ENCODE measurements at regions not wholly inside any gene's neighbourhood (a gene's known extent, or its start where the extent isn't known, plus 50 kb on each side); places are given as distances from the start of the nearest gene placed in this dataset.

- H3K36me3 ChIP-seq (ENCODE audit: low read depth): no peaks in the 10 kb centered on the region
- no peaks in the 10 kb centered on the region for H3K9me3 ChIP-seq (ENCODE audit: severe bottlenecking)
- H3K27me3 ChIP-seq (ENCODE audit: insufficient read depth, poor library complexity, severe bottlenecking): no peaks in the 10 kb centered on the region
- H3K27ac ChIP-seq (ENCODE audit: poor library complexity, severe bottlenecking): no peak overlapping the region
- no peak overlapping the region for H3K4me3 ChIP-seq (ENCODE audit: severe bottlenecking)
- H3K4me1 ChIP-seq (ENCODE audit: insufficient read depth, poor library complexity, severe bottlenecking): no peaks in the 10 kb centered on the region
- no peak for DNase-seq (ENCODE audit: low spot score)
- no peak for ATAC-seq (ENCODE audit: low read depth)
- no peak for TF ChIP-seq CTCF (IDR thresholded peaks at IDR 0.05; ENCODE audit: poor library complexity, severe bottlenecking)
Measured at GRCh38 chr10:107557916-107558315, 393.4 kb upstream of the SORCS1 start.

- H3K4me3 ChIP-seq (ENCODE audit: severe bottlenecking): no peak overlapping the region
- H3K27me3 ChIP-seq (ENCODE audit: insufficient read depth, poor library complexity, severe bottlenecking): no peaks in the 10 kb centered on the region
- DNase-seq (ENCODE audit: low spot score) (no peak), ATAC-seq (ENCODE audit: low read depth) (no peak)
- H3K27ac ChIP-seq (ENCODE audit: poor library complexity, severe bottlenecking): no peak overlapping the region
- H3K4me1 ChIP-seq (ENCODE audit: insufficient read depth, poor library complexity, severe bottlenecking): no peaks in the 10 kb centered on the region
- H3K9me3 ChIP-seq (ENCODE audit: severe bottlenecking): no peaks in the 10 kb centered on the region
- TF ChIP-seq CTCF (IDR thresholded peaks at IDR 0.05; ENCODE audit: poor library complexity, severe bottlenecking): no peak
- H3K36me3 ChIP-seq (ENCODE audit: low read depth): no peaks in the 10 kb centered on the region
Measured at GRCh38 chr10:107554333-107554732, 389.8 kb upstream of the SORCS1 start.

- H3K4me1 ChIP-seq (ENCODE audit: insufficient read depth, poor library complexity, severe bottlenecking): no peaks in the 10 kb centered on the region
- ATAC-seq (ENCODE audit: low read depth): no peak
- TF ChIP-seq CTCF (IDR thresholded peaks at IDR 0.05; ENCODE audit: poor library complexity, severe bottlenecking): no peak
- no peak overlapping the region for H3K4me3 ChIP-seq (ENCODE audit: severe bottlenecking)
- no peak for DNase-seq (ENCODE audit: low spot score)
- H3K9me3 ChIP-seq (ENCODE audit: severe bottlenecking): no peaks in the 10 kb centered on the region
- no peaks in the 10 kb centered on the region for H3K36me3 ChIP-seq (ENCODE audit: low read depth)
- H3K27ac ChIP-seq (ENCODE audit: poor library complexity, severe bottlenecking): no peak overlapping the region
- no peaks in the 10 kb centered on the region for H3K27me3 ChIP-seq (ENCODE audit: insufficient read depth, poor library complexity, severe bottlenecking)
Measured at GRCh38 chr10:107553470-107553869, 389.0 kb upstream of the SORCS1 start.

GRCh38 chr10:107552963-107553362 is 388.5 kb upstream of the SORCS1 start:
- Histone ChIP-seq H3K9me3 (ENCODE audit: severe bottlenecking) (no peaks in the 10 kb centered on the region), H3K4me1 (ENCODE audit: insufficient read depth, poor library complexity, severe bottlenecking) (no peaks in the 10 kb centered on the region), H3K27ac (ENCODE audit: poor library complexity, severe bottlenecking) (no peak overlapping the region), H3K27me3 (ENCODE audit: insufficient read depth, poor library complexity, severe bottlenecking) (no peaks in the 10 kb centered on the region), H3K4me3 (ENCODE audit: severe bottlenecking) (no peak overlapping the region), H3K36me3 (ENCODE audit: low read depth) (no peaks in the 10 kb centered on the region)
- DNase-seq (ENCODE audit: low spot score): no peak
- no peak for TF ChIP-seq CTCF (IDR thresholded peaks at IDR 0.05; ENCODE audit: poor library complexity, severe bottlenecking)
- ATAC-seq (ENCODE audit: low read depth): no peak

GRCh38 chr10:107548301-107548700 is 383.8 kb upstream of the SORCS1 start:
- DNase-seq (ENCODE audit: low spot score) (no peak), ATAC-seq (ENCODE audit: low read depth) (no peak)
- no peaks in the 10 kb centered on the region for H3K36me3 ChIP-seq (ENCODE audit: low read depth)
- peaks cover 23% of the 10 kb centered on the region for H3K4me1 ChIP-seq (ENCODE audit: insufficient read depth, poor library complexity, severe bottlenecking)
- no peaks in the 10 kb centered on the region for H3K27me3 ChIP-seq (ENCODE audit: insufficient read depth, poor library complexity, severe bottlenecking)
- no peak overlapping the region for H3K4me3 ChIP-seq (ENCODE audit: severe bottlenecking)
- H3K27ac ChIP-seq (ENCODE audit: poor library complexity, severe bottlenecking): no peak overlapping the region
- H3K9me3 ChIP-seq (ENCODE audit: severe bottlenecking): no peaks in the 10 kb centered on the region
- no peak for TF ChIP-seq CTCF (IDR thresholded peaks at IDR 0.05; ENCODE audit: poor library complexity, severe bottlenecking)
